AG04449 (cell line): ENCODE measurements at regions not wholly inside any gene's neighbourhood (a gene's known extent, or its start where the extent isn't known, plus 50 kb on each side); places are given as distances from the start of the nearest gene placed in this dataset.

Experiments used
- CTCF ChIA-PET: fragments of 350-600 bp; formaldehyde crosslinking; extraction: SDS; loops from one replicate; lab custom pipeline; 2021; ENCODE audit warnings: antibody characterized with exemption; lab: Yijun Ruan, JAX
- POLR2A ChIA-PET: fragments of 400-600, 350-600 bp; formaldehyde crosslinking; extraction: SDS; loops from one replicate; lab custom pipeline; 2020; ENCODE audit warnings: antibody characterized with exemption, inconsistent platforms; lab: Yijun Ruan, JAX
- DNase-seq: peaks from one replicate; pipeline ENCODE4 v3.0.0-alpha.2; 2010; ENCODE audit warnings: low read depth, low spot score
- H3K4me3 ChIP-seq: 2 replicates; pipeline ENCODE4 v1.5.1; 2011; ENCODE audit warnings: low read depth, mild to moderate bottlenecking, control low read depth, low read length
- CTCF ChIP-seq: IDR thresholded peaks from one replicate; pipeline ENCODE4 v1.5.1; 2011; ENCODE audit warnings: mild to moderate bottlenecking, moderate library complexity, low read length, control low read depth, inconsistent platforms; ENCODE audit not compliant: insufficient read depth; ENCODE audit errors: missing control alignments

GRCh38 chr15:81849289-81849688, 196.5 kb downstream of the MEX3B start:
- DNase-seq = no peak
- no peak overlapping the region for H3K4me3 ChIP-seq
- ChIA-PET POLR2A (no interaction called here), CTCF (no interaction called here)
- no peak for TF ChIP-seq CTCF

DNA sequence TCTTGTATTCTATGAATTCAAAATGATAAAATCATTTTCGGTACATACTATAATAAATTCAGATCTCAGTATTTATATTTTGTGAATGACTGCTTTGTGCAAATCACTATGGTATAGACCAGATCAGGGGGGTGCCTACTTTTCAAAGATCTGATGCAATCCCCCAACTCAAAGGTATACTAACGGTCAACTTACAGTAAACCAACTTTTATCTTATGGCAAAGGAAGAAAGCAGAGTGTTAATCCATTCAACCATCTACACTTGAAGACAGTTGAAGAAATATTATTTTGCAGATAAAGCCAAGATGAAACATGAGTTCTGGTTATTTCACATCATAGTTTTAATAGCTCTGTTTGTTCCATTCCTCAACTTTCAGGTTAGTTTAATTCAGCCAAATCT, 197.1 kb downstream of the MEX3B start:
- TF ChIP-seq CTCF = no peak
- CTCF ChIA-PET = no interaction called here
- H3K4me3 ChIP-seq = no peak overlapping the region
- no peak for DNase-seq
- POLR2A ChIA-PET = no interaction called here

- DNase-seq = no peak
- H3K4me3 ChIP-seq = no peak overlapping the region
- ChIA-PET CTCF (no interaction called here), POLR2A (no interaction called here)
- TF ChIP-seq CTCF = no peak
Measured at GRCh38 chr15:81843757-81844407, 201.9 kb downstream of the MEX3B start.

DNA sequence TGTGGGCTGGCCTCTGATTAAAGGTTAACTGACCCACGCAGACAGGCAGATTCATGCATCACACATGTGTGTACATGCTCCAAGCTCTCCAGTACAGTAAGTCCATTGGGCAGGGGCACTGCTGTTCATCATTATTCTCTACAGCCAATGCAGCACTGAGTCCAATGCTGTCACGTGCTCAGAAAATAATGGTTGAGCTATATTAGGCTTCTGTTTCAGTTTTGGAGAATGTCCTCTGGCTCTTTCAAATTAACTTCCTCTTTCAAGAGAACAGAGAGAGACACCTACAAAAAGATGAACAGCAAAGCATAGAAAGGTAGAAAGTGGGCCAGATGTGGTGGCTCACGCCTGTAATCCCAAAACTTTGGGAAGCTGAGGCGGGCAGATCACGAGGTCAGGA, 202.6 kb downstream of the MEX3B start:
- CTCF ChIA-PET = no interaction called here
- no peak overlapping the region for H3K4me3 ChIP-seq
- no peak for DNase-seq
- POLR2A ChIA-PET = no interaction called here
- no peak for TF ChIP-seq CTCF

DNA sequence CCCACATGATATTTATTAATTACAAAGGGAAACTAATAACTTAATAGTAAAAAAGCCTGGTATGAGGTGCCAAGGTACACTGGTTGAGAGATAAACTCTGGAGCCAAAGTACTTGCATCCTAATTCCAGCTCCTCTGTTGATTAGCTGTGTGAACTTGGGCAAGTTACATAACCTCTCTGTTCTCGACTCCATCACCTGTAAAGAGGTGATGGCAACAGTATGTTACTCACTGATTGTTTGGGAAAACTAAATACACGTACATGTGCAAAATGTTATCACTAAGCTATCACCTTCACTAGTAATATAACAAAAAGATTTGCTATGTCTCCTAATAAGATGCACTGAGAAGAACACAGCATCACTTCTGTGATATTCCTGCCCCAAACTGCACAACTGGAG, 206.4 kb downstream of the MEX3B start:
- ChIA-PET POLR2A (interaction anchor here (1.1 kb wide), 1 partner anchor 73 kb away, joined by 3 read pairs; no protein-coding TSS in a partner anchor), CTCF (no interaction called here)
- TF ChIP-seq CTCF = no peak
- H3K4me3 ChIP-seq = no peak overlapping the region
- DNase-seq = no peak

DNA sequence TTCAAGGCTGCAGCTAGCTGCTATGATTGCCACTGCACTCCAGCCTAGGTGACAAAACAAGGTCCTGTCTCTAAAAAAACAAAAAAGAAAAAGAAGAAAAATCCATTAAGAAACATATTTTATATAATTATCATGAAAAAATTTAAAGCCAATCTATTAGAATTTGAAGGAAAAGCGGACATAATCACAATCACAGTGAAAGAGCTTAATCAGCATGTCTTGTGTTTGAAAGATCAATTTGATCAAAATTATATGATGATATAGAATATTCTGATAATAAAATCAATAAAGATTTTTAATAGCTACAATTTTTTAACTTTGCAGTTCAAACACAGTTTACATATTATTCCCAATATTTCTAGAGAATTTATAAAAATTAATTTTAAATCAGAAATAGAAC, 210.1 kb downstream of the MEX3B start:
- no peak overlapping the region for H3K4me3 ChIP-seq
- DNase-seq = no peak
- ChIA-PET CTCF (no interaction called here), POLR2A (no interaction called here)
- TF ChIP-seq CTCF = no peak
